Lower leg skin (tissue), 4 donors: ENCODE measurements at regions not wholly inside any gene's neighbourhood (a gene's known extent, or its start where the extent isn't known, plus 50 kb on each side); places are given as distances from the start of the nearest gene placed in this dataset.
"Not testable (repeated sequence)": the region's sequence is repeated elsewhere in the genome, so short reads cannot be mapped to it uniquely, and the experiment has no call there.

Experiments used
- DNase-seq, 2 donors: peaks; one replicate each; pipeline ENCODE4 v3.0.0-alpha.2; 2019; ENCODE audit warnings: low spot score in 2 of 2
- H3K4me3 ChIP-seq: fragments of 200-600 bp; sonication (generic); 2 replicates; pipeline ENCODE4 v1.5.1; 2017; ENCODE audit warnings: mild to moderate bottlenecking, low read depth; ENCODE audit not compliant: poor library complexity, severe bottlenecking
- POLR2A ChIP-seq, 2 donors: fragments of 450-650 bp; IDR thresholded peaks; one replicate each; pipeline ENCODE4 v1.6.1; 2016 to 2017; ENCODE audit warnings: antibody characterized with exemption in 2 of 2, mild to moderate bottlenecking in 1 of 2, moderate library complexity in 1 of 2
- WGBS, 2 donors: methylation state at CpG; one replicate each; pipeline ENCODE4 v1.1.5; 2018; 5-methylcytosine and 5-hydroxymethylcytosine counted together
- intact Hi-C: fragments of 100-400 bp; cut with DNase I; formaldehyde crosslinking; loops from one replicate; pipeline ENCODE4 v1.15.0; 2023; ENCODE audit warnings: low total_unique reads
- TF ChIP-seq, protein P1 (sequence below), 3 donors: fragments of 450-650 bp; IDR thresholded peaks; one replicate each; pipeline ENCODE4 v1.5.1; 2016; ENCODE audit warnings: antibody characterized with exemption in 3 of 3, mild to moderate bottlenecking in 3 of 3, moderate library complexity in 2 of 3

DNA sequence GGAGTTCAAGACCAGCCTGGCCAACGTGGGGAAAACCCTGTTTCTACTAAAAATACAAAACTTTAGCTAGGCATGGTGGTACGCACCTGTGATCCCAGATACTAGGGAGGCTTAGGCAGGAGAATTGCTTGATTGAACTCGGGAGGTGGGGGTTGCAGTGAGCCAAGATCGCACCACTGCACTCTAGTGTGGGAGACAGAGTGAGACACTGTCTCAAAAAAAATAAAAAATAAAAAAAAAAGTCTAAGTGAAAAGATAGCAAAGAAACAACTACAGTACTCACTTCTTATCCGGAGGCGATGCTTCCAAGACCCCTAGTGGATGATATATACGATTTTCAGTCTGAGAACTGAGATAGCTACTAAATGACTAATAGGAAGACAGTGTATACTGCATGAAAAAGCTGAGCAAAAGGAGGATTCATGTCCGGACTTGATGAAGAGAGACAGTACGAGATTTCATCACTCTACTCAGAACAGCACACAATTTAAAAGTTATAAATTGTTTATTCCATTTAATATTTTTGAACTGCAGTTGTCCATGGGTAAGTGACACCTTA, 138.7 kb upstream of the GOLGA6L6 start:
- H3K4me3 ChIP-seq, intact Hi-C loops: not testable (repeated sequence)
- WGBS, 2 donors, result 72% methylated on average over 3 of the region's 9 CpGs; no CpG with 5 or more reads in 1 of the 2 donors

DNA sequence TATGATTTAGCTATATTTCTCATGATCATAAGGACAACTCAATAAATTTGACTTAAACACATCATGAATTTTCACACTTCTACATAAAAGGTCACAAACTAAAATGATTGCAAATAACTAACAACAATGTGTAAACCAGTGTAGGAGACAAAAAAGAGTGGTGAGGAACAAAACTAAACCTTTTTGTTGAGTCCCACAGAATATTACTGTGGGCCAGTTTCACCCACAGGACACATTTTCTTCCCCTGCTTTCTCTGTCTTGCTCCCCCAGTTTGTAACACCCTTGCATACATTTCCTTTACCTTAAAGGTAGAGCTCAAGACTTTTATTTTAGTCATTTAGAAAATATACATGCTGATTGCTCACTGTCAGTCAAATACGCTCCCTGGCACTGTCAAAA, 130.9 kb upstream of the GOLGA6L6 start:
- intact Hi-C loops, result no loop called here
- 56 to 62% methylated on average over 1 of the region's 1 CpG for WGBS, 2 donors
- TF ChIP-seq, protein P1, sequence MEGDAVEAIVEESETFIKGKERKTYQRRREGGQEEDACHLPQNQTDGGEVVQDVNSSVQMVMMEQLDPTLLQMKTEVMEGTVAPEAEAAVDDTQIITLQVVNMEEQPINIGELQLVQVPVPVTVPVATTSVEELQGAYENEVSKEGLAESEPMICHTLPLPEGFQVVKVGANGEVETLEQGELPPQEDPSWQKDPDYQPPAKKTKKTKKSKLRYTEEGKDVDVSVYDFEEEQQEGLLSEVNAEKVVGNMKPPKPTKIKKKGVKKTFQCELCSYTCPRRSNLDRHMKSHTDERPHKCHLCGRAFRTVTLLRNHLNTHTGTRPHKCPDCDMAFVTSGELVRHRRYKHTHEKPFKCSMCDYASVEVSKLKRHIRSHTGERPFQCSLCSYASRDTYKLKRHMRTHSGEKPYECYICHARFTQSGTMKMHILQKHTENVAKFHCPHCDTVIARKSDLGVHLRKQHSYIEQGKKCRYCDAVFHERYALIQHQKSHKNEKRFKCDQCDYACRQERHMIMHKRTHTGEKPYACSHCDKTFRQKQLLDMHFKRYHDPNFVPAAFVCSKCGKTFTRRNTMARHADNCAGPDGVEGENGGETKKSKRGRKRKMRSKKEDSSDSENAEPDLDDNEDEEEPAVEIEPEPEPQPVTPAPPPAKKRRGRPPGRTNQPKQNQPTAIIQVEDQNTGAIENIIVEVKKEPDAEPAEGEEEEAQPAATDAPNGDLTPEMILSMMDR (IDR thresholded peaks at IDR 0.05), result no peak
- no peak for TF ChIP-seq POLR2A (IDR thresholded peaks at IDR 0.05)
- no peak overlapping the region for H3K4me3 ChIP-seq
- DNase-seq, result no peak

More for the DNA sequence above, 138.7 kb upstream of the GOLGA6L6 start:
- DNase-seq, result not testable (repeated sequence)

DNA sequence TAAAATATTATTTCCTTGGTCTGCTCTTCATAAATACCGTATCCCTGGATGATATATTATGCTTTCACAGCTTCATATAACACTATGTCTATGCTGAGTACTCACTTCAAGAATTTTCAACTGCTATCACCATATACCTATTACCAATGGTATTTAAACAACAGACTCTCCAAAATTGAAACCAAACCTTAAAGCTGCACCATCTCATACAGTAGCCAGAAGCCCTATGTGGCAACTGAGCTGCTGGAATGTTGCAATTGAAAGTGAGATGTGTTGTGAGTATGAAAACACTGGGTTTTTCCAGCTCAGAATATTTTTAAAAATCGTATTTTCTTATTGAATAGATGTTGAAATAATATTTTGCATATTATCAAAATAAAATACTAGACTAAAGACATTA, 130.1 kb upstream of the GOLGA6L6 start:
- intact Hi-C loops, result no loop called here
- TF ChIP-seq, protein P1 (IDR thresholded peaks at IDR 0.05), result no peak
- WGBS, 2 donors, result 32% methylated on average over 2 of the region's 2 CpGs
- no peak overlapping the region for H3K4me3 ChIP-seq
- DNase-seq, result no peak

DNA sequence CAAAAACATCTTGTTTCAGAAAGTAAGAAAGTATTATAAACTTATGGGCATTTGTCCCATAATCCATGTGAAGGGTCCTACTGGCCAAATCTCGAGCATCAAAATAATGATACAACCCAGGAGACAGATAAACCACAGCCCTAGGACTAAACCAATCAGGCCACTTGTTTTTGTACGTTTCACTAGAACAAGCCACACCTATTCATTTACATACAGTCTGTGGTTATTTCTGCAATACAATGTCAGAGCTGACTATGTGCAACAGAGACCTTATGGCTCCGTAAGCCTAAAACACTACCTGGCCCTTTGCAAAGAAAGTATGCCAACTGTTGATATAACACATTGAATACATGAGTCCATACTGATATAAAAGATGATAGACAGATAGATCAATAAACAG, 124.8 kb upstream of the GOLGA6L6 start:
- DNase-seq, H3K4me3 ChIP-seq, intact Hi-C loops: not testable (repeated sequence)
- 51 to 61% methylated on average over 3 of the region's 3 CpGs for WGBS, 2 donors

DNA sequence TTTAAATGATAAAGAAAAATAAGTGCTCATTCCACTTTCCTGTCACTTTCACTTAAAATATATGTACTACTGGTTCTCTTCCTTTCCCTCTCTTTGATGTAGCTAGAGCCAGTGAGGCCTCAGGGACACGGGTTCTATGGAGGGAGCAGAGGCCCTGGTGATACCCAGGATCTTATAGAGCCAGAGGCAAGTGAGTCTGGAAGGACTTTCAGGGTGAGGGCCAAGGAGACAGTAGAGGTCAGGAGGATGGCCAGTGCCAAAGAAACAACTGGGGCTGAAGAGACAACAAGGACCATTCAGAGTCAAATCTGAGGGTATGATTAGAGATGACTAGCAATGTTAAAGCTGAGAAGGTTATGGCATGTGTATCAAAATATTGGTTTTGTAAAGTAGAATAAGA, 124.1 kb upstream of the GOLGA6L6 start:
- no peak overlapping the region for H3K4me3 ChIP-seq
- peak in 1 of 2 donors; percentile 78 for DNase-seq
- intact Hi-C loops, result no loop called here
- 35 to 44% methylated on average over 1 of the region's 1 CpG for WGBS, 2 donors
- TF ChIP-seq POLR2A (IDR thresholded peaks at IDR 0.05), result no peak
- TF ChIP-seq, protein P1 (IDR thresholded peaks at IDR 0.05), result no peak

DNA sequence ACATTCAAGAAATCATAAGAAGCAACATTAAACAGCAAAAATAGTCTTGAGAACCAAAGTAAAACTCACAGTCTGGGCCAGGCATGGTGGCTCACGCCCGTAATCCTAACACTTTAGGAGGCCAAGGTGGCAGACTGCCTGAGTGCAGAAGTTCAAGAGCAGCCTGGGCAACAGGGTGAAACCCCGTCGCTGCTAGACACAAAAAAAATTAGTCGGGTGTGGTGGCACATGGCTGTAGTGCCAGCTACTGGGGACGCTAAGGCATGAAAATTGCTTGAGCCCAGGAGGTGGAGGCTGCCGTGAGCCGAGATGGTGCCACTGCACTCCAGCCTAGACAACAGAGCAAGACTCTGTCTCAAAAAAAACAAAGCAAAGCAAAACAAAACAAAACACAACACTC, 117.7 kb upstream of the GOLGA6L6 start:
- DNase-seq, result peak in 1 of 2 donors; percentile 75
- 65 to 66% methylated on average over 8 of the region's 8 CpGs for WGBS, 2 donors
- intact Hi-C loops, result no loop called here
- TF ChIP-seq POLR2A (IDR thresholded peaks at IDR 0.05), result no peak
- TF ChIP-seq, protein P1 (IDR thresholded peaks at IDR 0.05), result no peak
- H3K4me3 ChIP-seq, result no peak overlapping the region

DNA sequence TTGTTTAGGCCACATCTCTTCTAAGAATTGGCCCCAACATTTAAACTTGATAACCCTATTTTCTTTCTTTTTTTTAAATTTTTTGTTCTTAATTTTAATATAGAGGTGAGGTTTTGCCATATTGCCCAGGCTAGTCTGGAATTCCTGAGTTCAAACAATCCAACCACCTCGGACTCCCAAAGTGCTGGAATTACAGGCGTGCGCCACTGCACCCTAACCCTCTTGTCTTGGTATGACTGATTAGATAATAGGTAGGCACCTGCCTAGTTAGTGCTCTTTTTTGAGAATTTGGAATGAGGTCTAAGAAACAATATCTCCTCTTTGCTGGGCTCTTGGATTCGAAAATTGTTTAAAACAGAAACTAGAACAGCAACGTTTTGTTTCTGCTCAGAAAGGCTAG, 116.4 kb upstream of the GOLGA6L6 start:
- 38 to 44% methylated on average over 5 of the region's 5 CpGs for WGBS, 2 donors
- intact Hi-C loops, result no loop called here

More for the DNA sequence above, 116.4 kb upstream of the GOLGA6L6 start:
- no peak for TF ChIP-seq POLR2A (IDR thresholded peaks at IDR 0.05)
- TF ChIP-seq, protein P1 (IDR thresholded peaks at IDR 0.05), result no peak
- H3K4me3 ChIP-seq, result no peak overlapping the region
- DNase-seq, result peak in 1 of 2 donors; percentile 84
